ENCODE measurements at regions not wholly inside any gene's neighbourhood (a gene's known extent, or its start where the extent isn't known, plus 50 kb on each side); places are given as distances from the start of the nearest gene placed in this dataset.

GRCh38 chr3:150084128-150084527, 113.4 kb upstream of the PFN2 start:
- ChIA-PET POLR2A (no interaction called here), CTCF (no interaction called here)
- ATAC-seq (no peak), DNase-seq (ENCODE audit: low read depth in 1 of 2, low spot score in 1 of 2) (no peak), FAIRE-seq (no peak)
- no peak overlapping the region; the same call in 2 of the 3 replicates for H3K4me2 ChIP-seq
- H3K27ac ChIP-seq, result no peak overlapping the region
- peaks cover 36% of the 10 kb centered on the region for H3K4me1 ChIP-seq
- H3K9me3 ChIP-seq, result no peaks in the 10 kb centered on the region
- no peak overlapping the region for H3K4me3 ChIP-seq
- WGBS (ENCODE audit: missing lambda C conversion rate), result 91% methylated on average over 1 of the region's 1 CpG
- TF ChIP-seq ATOH8 (CRISPR knock-in tag; IDR thresholded peaks at IDR 0.05; ENCODE audit: low read depth) (no peak), SMC3 (IDR thresholded peaks at IDR 0.05) (no peak), HOXB13 (CRISPR knock-in tag; IDR thresholded peaks at IDR 0.05; ENCODE audit: low read depth) (no peak), HDAC2 (IDR thresholded peaks at IDR 0.05) (peak; percentile 66; the same call in 1 of the 2 replicates)

- TF ChIP-seq HEYL (CRISPR knock-in tag; IDR thresholded peaks at IDR 0.05) (no peak), HES2 (IDR thresholded peaks at IDR 0.05) (no peak), TP53 (CRISPR knock-in tag; IDR thresholded peaks at IDR 0.05) (no peak), CBX2 (IDR thresholded peaks at IDR 0.05; ENCODE audit: borderline replicate concordance, low read depth) (no peak), CEBPB (IDR thresholded peaks at IDR 0.05) (no peak), ZFP36 (IDR thresholded peaks at IDR 0.05; ENCODE audit: borderline replicate concordance, partially characterized antibody) (no peak), CHD2 (IDR thresholded peaks at IDR 0.05; ENCODE audit: low read length, partially characterized antibody) (no peak), HOXA7 (CRISPR knock-in tag; IDR thresholded peaks at IDR 0.05) (no peak), RAD21 (conservative IDR thresholded peaks at IDR 0.05 in 1 of 2, IDR thresholded peaks at IDR 0.05 in 1 of 2) (no peak), JUNB (IDR thresholded peaks at IDR 0.05) (no peak)
- H3K4me2 ChIP-seq, result peak overlapping the region; percentile 42
- peaks cover 39% of the 10 kb centered on the region for H3K4me1 ChIP-seq
- 0 out of 3 replicates have a peak overlapping the region, but pooled peaks have one; percentile 1 for H3K4me3 ChIP-seq
- FAIRE-seq, result no peak
- H3K27ac ChIP-seq, result no peak overlapping the region
- 59% methylated on average over 8 of the region's 8 CpGs for WGBS (ENCODE audit: missing lambda C conversion rate)
- ATAC-seq, result no peak
- POLR2A ChIA-PET, result no interaction called here
- no peaks in the 10 kb centered on the region for H3K9me3 ChIP-seq
- CTCF ChIA-PET, result no interaction called here
- DNase-seq (ENCODE audit: low read depth in 1 of 2, low spot score in 1 of 2), result no peak
Observed at GRCh38 chr3:150083655-150084042, 113.0 kb upstream of the PFN2 start.

- FAIRE-seq (no peak), ATAC-seq (no peak), DNase-seq (ENCODE audit: low read depth in 1 of 2, low spot score in 1 of 2) (no peak)
- Histone ChIP-seq H3K9me3 (no peaks in the 10 kb centered on the region), H3K4me2 (peak overlapping the region; percentile 42), H3K4me3 (0 out of 3 replicates have a peak overlapping the region, but pooled peaks have one; percentile 1), H3K27ac (no peak overlapping the region), H3K4me1 (peaks cover 39% of the 10 kb centered on the region)
- TF ChIP-seq HDAC2 (IDR thresholded peaks at IDR 0.05), result peak; percentile 55; the same call in 1 of the 2 replicates
- no peak for TF ChIP-seq PBX3 (IDR thresholded peaks at IDR 0.05)
- 67% methylated on average over 2 of the region's 2 CpGs for WGBS (ENCODE audit: missing lambda C conversion rate)
- ChIA-PET CTCF (no interaction called here), POLR2A (no interaction called here)
Observed at GRCh38 chr3:150082898-150083654, 112.4 kb upstream of the PFN2 start.

- H3K9me3 ChIP-seq, result peaks cover 8% of the 10 kb centered on the region; the same call in 2 of the 3 replicates
- DNase-seq (ENCODE audit: low read depth in 1 of 2, low spot score in 1 of 2) (no peak), ATAC-seq (no peak), FAIRE-seq (no peak)
- 58% methylated on average over 4 of the region's 4 CpGs for WGBS (ENCODE audit: missing lambda C conversion rate)
- peaks cover 39% of the 10 kb centered on the region for H3K4me1 ChIP-seq
- no peak overlapping the region for H3K4me3 ChIP-seq
- CTCF ChIA-PET, result interaction anchor here (0.6 to 0.9 kb wide), 2 partner anchors 13 to 420 kb away, joined by 3 read pairs; no protein-coding TSS in a partner anchor
- POLR2A ChIA-PET, result no interaction called here
- no peak overlapping the region for H3K27ac ChIP-seq
- H3K4me2 ChIP-seq, result no peak overlapping the region
- TF ChIP-seq RCOR1 (IDR thresholded peaks at IDR 0.05; ENCODE audit: low read depth, low read length), result no peak
- no peak for TF ChIP-seq HOXB13 (CRISPR knock-in tag; IDR thresholded peaks at IDR 0.05; ENCODE audit: low read depth)
- no peak for TF ChIP-seq KDM1A (IDR thresholded peaks at IDR 0.05; ENCODE audit: low read depth)
- no peak for TF ChIP-seq TFCP2L1 (CRISPR knock-in tag; IDR thresholded peaks at IDR 0.05)
- TF ChIP-seq CHD2 (IDR thresholded peaks at IDR 0.05; ENCODE audit: low read length, partially characterized antibody), result no peak
- no peak for TF ChIP-seq PBX3 (IDR thresholded peaks at IDR 0.05)
- TF ChIP-seq MAZ (IDR thresholded peaks at IDR 0.05; ENCODE audit: borderline replicate concordance, low read depth, low read length), result no peak
- TF ChIP-seq NR3C1 (IDR thresholded peaks at IDR 0.05), result no peak
Observed at GRCh38 chr3:150081084-150081483, 110.4 kb upstream of the PFN2 start.

All from A549 (cell line).